ENCODE measurements at regions not wholly inside any gene's neighbourhood (a gene's known extent, or its start where the extent isn't known, plus 50 kb on each side); places are given as distances from the start of the nearest gene placed in this dataset.

GRCh38 chr4:53676402-53676871, 85.2 kb upstream of the LNX1 start:
- ATAC-seq (no peak), DNase-seq (no peak)
- intact Hi-C loops (cut with micrococcal nuclease) = no loop called here
- Histone ChIP-seq H3K9ac (ENCODE audit: low read length) (no peak overlapping the region), H3K27ac (ENCODE audit: low read length) (no peak overlapping the region), H3K4me2 (ENCODE audit: low read length) (no peak overlapping the region), H3K9me2 (replicated peaks; ENCODE audit: low read length) (no peaks in the 10 kb centered on the region), H4K20me1 (ENCODE audit: low read length) (no peaks in the 10 kb centered on the region), H3K4me1 (ENCODE audit: insufficient read depth, low read length) (no peaks in the 10 kb centered on the region), H3K36me3 (ENCODE audit: low read depth, low read length) (no peaks in the 10 kb centered on the region), H3K9me3 (ENCODE audit: low read length) (no peaks in the 10 kb centered on the region), H3K79me2 (ENCODE audit: low read length) (no peaks in the 10 kb centered on the region), H3F3A (ENCODE audit: low read length, unreplicated experiment) (no peaks in the 10 kb centered on the region), H2AFZ (ENCODE audit: low read length) (no peak overlapping the region), H3K27me3 (ENCODE audit: low read length) (no peaks in the 10 kb centered on the region), H3K4me3 (ENCODE audit: low read length) (no peak overlapping the region)
- ChIA-PET CTCF (no interaction called here), POLR2A (ENCODE audit: unreplicated experiment) (no interaction called here)
- TF ChIP-seq CTCF (conservative IDR thresholded peaks at IDR 0.05; ENCODE audit: low read depth, low read length) (no peak), EZH2 (IDR thresholded peaks at IDR 0.05; ENCODE audit: low read length, unreplicated experiment) (no peak), EZH2phosphoT487 (IDR thresholded peaks at IDR 0.05; ENCODE audit: borderline replicate concordance, low read length) (no peak)
- BruUV-seq (replicated peaks) = no TSS peak

- Histone ChIP-seq H3K36me3 (ENCODE audit: low read depth, low read length) (no peaks in the 10 kb centered on the region), H3F3A (ENCODE audit: low read length, unreplicated experiment) (no peaks in the 10 kb centered on the region), H2AFZ (ENCODE audit: low read length) (no peak overlapping the region), H3K4me2 (ENCODE audit: low read length) (no peak overlapping the region), H3K79me2 (ENCODE audit: low read length) (no peaks in the 10 kb centered on the region), H3K27me3 (ENCODE audit: low read length) (no peaks in the 10 kb centered on the region), H4K20me1 (ENCODE audit: low read length) (no peaks in the 10 kb centered on the region), H3K27ac (ENCODE audit: low read length) (no peak overlapping the region), H3K9ac (ENCODE audit: low read length) (no peak overlapping the region), H3K4me3 (ENCODE audit: low read length) (no peak overlapping the region), H3K9me2 (replicated peaks; ENCODE audit: low read length) (no peaks in the 10 kb centered on the region), H3K4me1 (ENCODE audit: insufficient read depth, low read length) (no peaks in the 10 kb centered on the region), H3K9me3 (ENCODE audit: low read length) (no peaks in the 10 kb centered on the region)
- BruUV-seq (replicated peaks) = no TSS peak
- DNase-seq (no peak), ATAC-seq (no peak)
- intact Hi-C loops (cut with micrococcal nuclease) = no loop called here
- POLR2A ChIA-PET (ENCODE audit: unreplicated experiment) = no interaction called here
- TF ChIP-seq EZH2 (IDR thresholded peaks at IDR 0.05; ENCODE audit: low read length, unreplicated experiment) (no peak), EZH2phosphoT487 (IDR thresholded peaks at IDR 0.05; ENCODE audit: borderline replicate concordance, low read length) (no peak), CTCF (conservative IDR thresholded peaks at IDR 0.05; ENCODE audit: low read depth, low read length) (no peak)
- CTCF ChIA-PET = no interaction called here
Observed at GRCh38 chr4:53674903-53675302, 83.6 kb upstream of the LNX1 start.

GRCh38 chr4:53672873-53673272, 81.6 kb upstream of the LNX1 start:
- ATAC-seq (no peak), DNase-seq (no peak)
- no peak overlapping the region for H2AFZ ChIP-seq (ENCODE audit: low read length)
- no peak overlapping the region for H3K27ac ChIP-seq (ENCODE audit: low read length)
- no peak overlapping the region for H3K4me3 ChIP-seq (ENCODE audit: low read length)
- no peaks in the 10 kb centered on the region for H3K79me2 ChIP-seq (ENCODE audit: low read length)
- H3K9me2 ChIP-seq (replicated peaks; ENCODE audit: low read length) = no peaks in the 10 kb centered on the region
- H4K20me1 ChIP-seq (ENCODE audit: low read length) = no peaks in the 10 kb centered on the region
- H3F3A ChIP-seq (ENCODE audit: low read length, unreplicated experiment) = no peaks in the 10 kb centered on the region
- CTCF ChIA-PET = no interaction called here
- no peak overlapping the region for H3K9ac ChIP-seq (ENCODE audit: low read length)
- TF ChIP-seq EZH2phosphoT487 (IDR thresholded peaks at IDR 0.05; ENCODE audit: borderline replicate concordance, low read length) (no peak), EZH2 (IDR thresholded peaks at IDR 0.05; ENCODE audit: low read length, unreplicated experiment) (no peak), CTCF (conservative IDR thresholded peaks at IDR 0.05; ENCODE audit: low read depth, low read length) (no peak)
- H3K9me3 ChIP-seq (ENCODE audit: low read length) = no peaks in the 10 kb centered on the region
- no peaks in the 10 kb centered on the region for H3K4me1 ChIP-seq (ENCODE audit: insufficient read depth, low read length)
- H3K36me3 ChIP-seq (ENCODE audit: low read depth, low read length) = no peaks in the 10 kb centered on the region
- H3K27me3 ChIP-seq (ENCODE audit: low read length) = no peaks in the 10 kb centered on the region
- BruUV-seq (replicated peaks) = no TSS peak
- intact Hi-C loops (cut with micrococcal nuclease) = no loop called here
- POLR2A ChIA-PET (ENCODE audit: unreplicated experiment) = no interaction called here
- no peak overlapping the region for H3K4me2 ChIP-seq (ENCODE audit: low read length)
